ENCODE measurements at regions not wholly inside any gene's neighbourhood (a gene's known extent, or its start where the extent isn't known, plus 50 kb on each side); places are given as distances from the start of the nearest gene placed in this dataset.

- Mint-ChIP-seq H3K27ac (no peak overlapping the region), H3K27me3 (no peaks in the 10 kb centered on the region), H3K4me1 (ENCODE audit: low read depth) (no peaks in the 10 kb centered on the region), H3K36me3 (ENCODE audit: low read depth) (no peaks in the 10 kb centered on the region), H3K4me3 (no peak overlapping the region), H3K9me3 (peaks cover 8% of the 10 kb centered on the region)
- intact Hi-C loops (cut with micrococcal nuclease), result no loop called here
- ATAC-seq (no peak), DNase-seq (no peak)
- TF ChIP-seq CTCF (IDR thresholded peaks at IDR 0.05), result no peak
- ChIA-PET CTCF (no interaction called here), POLR2A (interaction anchor here (0.6 kb wide), 1 partner anchor 1402 kb away, joined by 3 read pairs; no protein-coding TSS in a partner anchor)
Observed at GRCh38 chr2:51969347-51969746, 937.4 kb upstream of the NRXN1 start.

- ATAC-seq, result no peak
- Mint-ChIP-seq H3K27me3 (no peaks in the 10 kb centered on the region), H3K4me1 (ENCODE audit: low read depth) (no peaks in the 10 kb centered on the region), H3K4me3 (no peak overlapping the region), H3K36me3 (ENCODE audit: low read depth) (no peaks in the 10 kb centered on the region), H3K9me3 (peaks cover 11% of the 10 kb centered on the region), H3K27ac (no peak overlapping the region)
- CTCF ChIA-PET, result no interaction called here
- DNase-seq, result no peak
- TF ChIP-seq CTCF (IDR thresholded peaks at IDR 0.05), result no peak
- POLR2A ChIA-PET, result no interaction called here
- intact Hi-C loops (cut with micrococcal nuclease), result no loop called here
Observed at GRCh38 chr2:51960841-51961335, 929.0 kb upstream of the NRXN1 start.

- ATAC-seq (no peak), DNase-seq (no peak)
- TF ChIP-seq CTCF (IDR thresholded peaks at IDR 0.05), result no peak
- no peaks in the 10 kb centered on the region for H3K4me1 Mint-ChIP-seq (ENCODE audit: low read depth)
- intact Hi-C loops (cut with micrococcal nuclease), result no loop called here
- no peak overlapping the region for H3K4me3 Mint-ChIP-seq
- H3K36me3 Mint-ChIP-seq (ENCODE audit: low read depth), result no peaks in the 10 kb centered on the region
- no peak overlapping the region for H3K27ac Mint-ChIP-seq
- ChIA-PET POLR2A (no interaction called here), CTCF (no interaction called here)
- peaks cover 8% of the 10 kb centered on the region for H3K9me3 Mint-ChIP-seq
- H3K27me3 Mint-ChIP-seq, result no peaks in the 10 kb centered on the region
Observed at GRCh38 chr2:51960281-51960680, 928.3 kb upstream of the NRXN1 start.

- no peaks in the 10 kb centered on the region for H3K4me1 Mint-ChIP-seq (ENCODE audit: low read depth)
- no peak for ATAC-seq
- H3K9me3 Mint-ChIP-seq, result peaks cover 11% of the 10 kb centered on the region
Observed at GRCh38 chr2:51959696-51960095, 927.8 kb upstream of the NRXN1 start.

GRCh38 chr2:51953931-51954330 is 922.0 kb upstream of the NRXN1 start:
- ATAC-seq, result no peak
- intact Hi-C loops (cut with micrococcal nuclease), result no loop called here
- no peak for TF ChIP-seq CTCF (IDR thresholded peaks at IDR 0.05)
- no peak overlapping the region for H3K4me3 Mint-ChIP-seq
- H3K4me1 Mint-ChIP-seq (ENCODE audit: low read depth), result no peaks in the 10 kb centered on the region
- no peaks in the 10 kb centered on the region for H3K36me3 Mint-ChIP-seq (ENCODE audit: low read depth)
- peaks cover 11% of the 10 kb centered on the region for H3K9me3 Mint-ChIP-seq
- no peak overlapping the region for H3K27ac Mint-ChIP-seq
- no peak for DNase-seq
- ChIA-PET CTCF (no interaction called here), POLR2A (no interaction called here)
- H3K27me3 Mint-ChIP-seq, result no peaks in the 10 kb centered on the region

More at GRCh38 chr2:51959696-51960095, 927.8 kb upstream of the NRXN1 start:
- TF ChIP-seq CTCF (IDR thresholded peaks at IDR 0.05), result no peak
- POLR2A ChIA-PET, result no interaction called here
- no peak overlapping the region for H3K27ac Mint-ChIP-seq
- H3K27me3 Mint-ChIP-seq, result no peaks in the 10 kb centered on the region
- no peak overlapping the region for H3K4me3 Mint-ChIP-seq
- DNase-seq, result no peak
- intact Hi-C loops (cut with micrococcal nuclease), result no loop called here
- H3K36me3 Mint-ChIP-seq (ENCODE audit: low read depth), result no peaks in the 10 kb centered on the region
- CTCF ChIA-PET, result no interaction called here
